Activated T-helper 1 cell treated with anti-CD3 and anti-CD28 coated beads, Interleukin-2, amount 50 U/mL, for 16 hours (primary cell): ENCODE measurements at regions not wholly inside any gene's neighbourhood (a gene's known extent, or its start where the extent isn't known, plus 50 kb on each side); places are given as distances from the start of the nearest gene placed in this dataset.

Source experiments
- DNase-seq, 2 donors: peaks; one replicate each; pipeline ENCODE4 v3.0.0-alpha.2; 2020; ENCODE audit warnings: low read depth in 1 of 2, low spot score in 1 of 2

DNA sequence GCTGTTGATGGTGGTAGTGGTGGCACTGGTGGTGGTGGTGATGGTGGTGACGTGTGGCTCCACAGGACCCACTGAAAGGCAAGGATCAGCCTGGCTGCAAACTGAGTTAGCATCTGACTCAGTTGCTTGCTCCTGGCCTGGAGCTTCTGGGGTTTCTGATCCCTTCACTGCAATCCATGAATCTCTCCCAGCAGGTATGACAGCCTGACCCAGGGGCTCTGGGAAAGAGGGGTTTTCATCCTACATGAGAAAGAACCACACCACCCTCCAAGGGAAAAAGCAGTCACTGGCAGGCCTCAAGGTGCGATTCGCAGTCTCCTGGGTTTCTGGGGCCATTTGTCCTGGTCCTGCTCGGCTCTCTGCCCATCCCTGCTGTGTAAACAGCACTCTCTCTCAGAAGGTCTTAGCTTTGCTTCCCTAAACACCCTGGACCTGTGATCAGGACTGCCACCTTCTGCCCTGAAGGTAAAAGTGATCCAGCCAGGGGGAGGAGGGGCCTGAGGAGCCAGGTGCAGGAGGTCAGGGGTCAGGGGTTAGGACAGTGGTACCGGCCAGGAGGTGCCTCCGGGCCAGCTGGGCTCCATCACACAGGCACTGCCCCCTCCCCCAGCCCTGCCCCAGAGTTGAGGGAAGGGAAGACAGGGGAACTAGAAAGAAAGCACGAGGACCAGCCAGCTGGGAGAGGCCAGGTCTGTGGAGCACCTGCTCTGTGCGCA, 152.0 kb downstream of the BMP7 start:
- no peak for DNase-seq

DNA sequence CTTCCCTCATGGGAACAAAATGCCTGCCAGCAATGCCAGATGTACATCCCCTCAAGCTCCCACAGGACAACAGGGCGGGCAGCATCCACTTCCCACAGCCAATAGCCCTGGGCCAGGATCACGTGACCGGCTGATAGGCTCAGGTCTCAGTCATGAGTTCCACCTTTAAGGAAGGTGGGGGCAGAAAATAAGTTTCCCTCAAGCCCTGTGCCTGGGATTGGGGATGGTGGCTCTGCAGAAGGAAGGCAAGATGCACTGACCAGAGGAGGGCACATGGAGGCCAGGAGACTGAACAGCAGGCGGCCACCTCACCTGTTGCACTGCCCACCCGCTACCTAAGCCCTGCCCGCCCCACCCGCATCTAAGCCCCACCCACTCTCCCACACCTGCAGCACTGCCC, 149.1 kb downstream of the BMP7 start:
- no peak for DNase-seq

DNA sequence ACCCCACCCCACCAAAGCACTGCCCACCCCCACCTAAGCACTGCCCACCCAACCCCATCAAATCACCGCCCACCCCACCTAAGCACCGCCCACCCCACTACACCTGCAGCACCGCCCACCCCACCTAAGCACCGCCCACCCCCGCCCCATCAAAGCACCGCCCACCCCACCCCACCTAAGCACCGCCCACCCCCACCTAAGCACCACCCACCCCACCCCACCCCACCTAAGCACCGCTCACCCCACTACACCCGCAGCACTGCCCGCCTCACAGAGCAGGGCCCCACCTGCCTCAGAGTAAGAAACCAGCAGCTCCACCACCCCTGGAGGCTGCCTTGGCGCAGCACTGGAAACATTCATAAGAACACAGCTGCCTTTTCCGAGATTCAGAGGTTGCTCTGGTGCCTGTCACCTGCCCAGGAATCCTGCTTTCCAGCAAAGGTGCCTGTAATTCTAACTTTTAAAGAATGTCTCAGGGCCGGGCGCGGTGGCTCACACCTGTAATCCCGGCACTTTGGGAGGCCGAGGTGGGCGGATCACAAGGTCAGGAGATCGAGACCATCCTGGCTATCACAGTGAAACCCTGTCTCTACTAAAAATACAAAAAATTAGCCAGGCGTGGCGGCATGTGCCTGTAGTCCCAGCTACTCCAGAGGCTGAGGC, 148.2 kb downstream of the BMP7 start:
- no peak for DNase-seq
